A549 (cell line): ENCODE measurements at regions not wholly inside any gene's neighbourhood (a gene's known extent, or its start where the extent isn't known, plus 50 kb on each side); places are given as distances from the start of the nearest gene placed in this dataset.

Experiments
- small RNA-seq, 6 experiments: library from RNA; depleted of rRNA; stranded (forward); fragments of <200 nt; gene quantifications; one replicate each; pipeline ENCODE3, GENCODE V24; 2012

Small RNA genes lying in the stretch of these regions (small RNA-seq; reads per million reads assigned to genes)
- gene RNU6-70P = 0 to 5.2 (median 0.26) reads per million in 6 experiments
